ENCODE measurements at regions not wholly inside any gene's neighbourhood (a gene's known extent, or its start where the extent isn't known, plus 50 kb on each side); places are given as distances from the start of the nearest gene placed in this dataset.

DNA sequence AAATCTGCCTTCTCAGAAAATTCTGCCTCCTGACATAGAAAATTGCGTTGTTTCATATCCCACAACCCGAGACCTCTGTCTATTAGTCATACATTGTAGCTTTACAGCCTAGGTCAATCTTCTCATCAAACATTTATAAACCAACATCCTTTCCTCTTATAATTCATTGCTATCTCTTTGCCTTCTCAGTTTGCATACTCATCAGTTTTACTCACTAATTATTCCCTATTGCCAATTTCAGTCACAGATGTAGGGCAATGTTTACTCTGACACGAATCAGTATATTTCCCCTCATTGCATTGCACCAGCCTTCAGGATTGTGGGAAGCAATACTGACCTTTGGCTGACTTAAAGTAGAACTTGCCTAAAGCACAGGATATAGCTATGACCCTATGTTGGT, 247.2 kb downstream of the CEMIP2 start (continued):
- TF ChIP-seq RFX5 (IDR thresholded peaks at IDR 0.05; ENCODE audit: borderline replicate concordance, low read depth, low read length) (no peak), RBBP5 (IDR thresholded peaks at IDR 0.05; ENCODE audit: borderline replicate concordance, low read depth, low read length) (no peak)
